ENCODE measurements at regions not wholly inside any gene's neighbourhood (a gene's known extent, or its start where the extent isn't known, plus 50 kb on each side); places are given as distances from the start of the nearest gene placed in this dataset.
A peak's percentile ranks its signal among the peaks of the same experiment; 100 is the strongest.

GRCh38 chr3:124654470-124654845, 75.8 kb upstream of the UMPS start (continued):
- TF ChIP-seq ZBTB40 (IDR thresholded peaks at IDR 0.05) (no peak), ZBTB40 (CRISPR knock-in tag; IDR thresholded peaks at IDR 0.05) (peak; percentile 25; the same call in 1 of the 2 replicates), CERS6 (CRISPR knock-in tag; IDR thresholded peaks at IDR 0.05) (no peak), RORA (CRISPR knock-in tag; IDR thresholded peaks at IDR 0.05) (no peak), RFXANK (CRISPR knock-in tag; IDR thresholded peaks at IDR 0.05) (no peak), ETV5 (CRISPR knock-in tag; IDR thresholded peaks at IDR 0.05; ENCODE audit: borderline replicate concordance) (0 out of 2 replicates have a peak, but pooled peaks have one; percentile 7), E2F1 (CRISPR knock-in tag; IDR thresholded peaks at IDR 0.05) (no peak), CHD2 (IDR thresholded peaks at IDR 0.05; ENCODE audit: low read depth, low read length) (no peak), GTF2F1 (IDR thresholded peaks at IDR 0.05; ENCODE audit: low read length) (no peak), ZBTB46 (CRISPR knock-in tag; IDR thresholded peaks at IDR 0.05; ENCODE audit: borderline replicate concordance) (no peak), ZNF180 (CRISPR knock-in tag; IDR thresholded peaks at IDR 0.05; ENCODE audit: borderline replicate concordance, low read depth) (no peak), KDM2A (CRISPR knock-in tag; IDR thresholded peaks at IDR 0.05; ENCODE audit: borderline replicate concordance, low read depth) (no peak), YEATS4 (CRISPR knock-in tag; IDR thresholded peaks at IDR 0.05; ENCODE audit: borderline replicate concordance) (peak; percentile 36; the same call in 1 of the 2 replicates), KLF16 (CRISPR knock-in tag; IDR thresholded peaks at IDR 0.05) (0 out of 4 replicates have a peak, but pooled peaks of 1 of the 2 experiments have one; percentile 53), ZNF710 (CRISPR knock-in tag; IDR thresholded peaks at IDR 0.05; ENCODE audit: borderline replicate concordance) (peak; percentile 52; the same call in 1 of the 2 replicates)

All from HepG2 (cell line).